Fibroblast of the conjunctiva (primary cell): ENCODE measurements at regions not wholly inside any gene's neighbourhood (a gene's known extent, or its start where the extent isn't known, plus 50 kb on each side); places are given as distances from the start of the nearest gene placed in this dataset.
A peak's percentile ranks its signal among the peaks of the same experiment; 100 is the strongest.
"Not testable (repeated sequence)": the region's sequence is repeated elsewhere in the genome, so short reads cannot be mapped to it uniquely, and the experiment has no call there.

Experiments used
- DNase-seq: peaks from one replicate; pipeline ENCODE4 v3.0.0-alpha.2; 2010; ENCODE audit warnings: low read depth

GRCh38 chr4:114034189-114034588, 54.7 kb upstream of the ARSJ start:
- DNase-seq, result no peak

GRCh38 chr4:114036426-114036825, 57.0 kb upstream of the ARSJ start:
- no peak for DNase-seq

- DNase-seq, result no peak
These were observed 57.4 kb upstream of the ARSJ start for GRCh38 chr4:114036864-114037263.

GRCh38 chr4:114037988-114038387, 58.5 kb upstream of the ARSJ start:
- no peak for DNase-seq

GRCh38 chr4:114038762-114039387, 59.4 kb upstream of the ARSJ start:
- DNase-seq, result no peak

- DNase-seq, result no peak
These were observed 61.1 kb upstream of the ARSJ start for GRCh38 chr4:114040319-114041116.

- no peak for DNase-seq
These were observed 61.6 kb upstream of the ARSJ start for GRCh38 chr4:114041117-114041475.

GRCh38 chr4:114043116-114043515, 63.7 kb upstream of the ARSJ start:
- DNase-seq, result no peak

- not testable (repeated sequence) for DNase-seq
These were observed 64.9 kb upstream of the ARSJ start for GRCh38 chr4:114044351-114044750.

- DNase-seq, result no peak
These were observed 66.9 kb upstream of the ARSJ start for GRCh38 chr4:114046331-114046730.

- DNase-seq, result not testable (repeated sequence)
These were observed 68.7 kb upstream of the ARSJ start for GRCh38 chr4:114048154-114048553.

- no peak for DNase-seq
These were observed 72.8 kb upstream of the ARSJ start for GRCh38 chr4:114052227-114052626.

- no peak for DNase-seq
These were observed 77.2 kb upstream of the ARSJ start for GRCh38 chr4:114056599-114056998.

- no peak for DNase-seq
These were observed 78.3 kb upstream of the ARSJ start for GRCh38 chr4:114057746-114058145.

GRCh38 chr4:114062499-114062898, 83.1 kb upstream of the ARSJ start:
- no peak for DNase-seq

GRCh38 chr4:114072781-114073180, 93.3 kb upstream of the ARSJ start:
- DNase-seq, result no peak

GRCh38 chr4:114076899-114077570, 97.6 kb upstream of the ARSJ start:
- no peak for DNase-seq

GRCh38 chr4:114077610-114078009, 98.2 kb upstream of the ARSJ start:
- DNase-seq, result peak; percentile 51

GRCh38 chr4:114078636-114079035, 99.2 kb upstream of the ARSJ start:
- no peak for DNase-seq

GRCh38 chr4:114081783-114082182, 102.3 kb upstream of the ARSJ start:
- DNase-seq, result no peak

GRCh38 chr4:114082348-114082747, 102.9 kb upstream of the ARSJ start:
- DNase-seq, result peak; percentile 5

- no peak for DNase-seq
These were observed 106.3 kb upstream of the ARSJ start for GRCh38 chr4:114085611-114086345.
